ENCODE measurements at regions not wholly inside any gene's neighbourhood (a gene's known extent, or its start where the extent isn't known, plus 50 kb on each side); places are given as distances from the start of the nearest gene placed in this dataset.

- Histone ChIP-seq H4K5ac (ENCODE audit: insufficient read length, low read depth, low read length) (no peak overlapping the region), H3K27me3 (ENCODE audit: insufficient read depth, low read length) (no peaks in the 10 kb centered on the region), H2AFZ (ENCODE audit: low read length) (no peak overlapping the region), H3K79me2 (ENCODE audit: insufficient read depth, low read length) (no peaks in the 10 kb centered on the region), H4K20me1 (ENCODE audit: control insufficient read depth, insufficient read depth, insufficient read length) (no peaks in the 10 kb centered on the region), H3K27ac (ENCODE audit: insufficient read length, low read depth, low read length) (no peak overlapping the region), H3K4me2 (ENCODE audit: insufficient read depth, insufficient read length, low read length) (no peak overlapping the region), H3K4me1 (ENCODE audit: insufficient read depth, low read length) (no peaks in the 10 kb centered on the region), H2BK15ac (ENCODE audit: low read depth, low read length) (no peak overlapping the region), H4K8ac (replicated peaks; ENCODE audit: insufficient read length, low read depth, low read length) (no peak overlapping the region), H3K23me2 (ENCODE audit: insufficient read length, low read depth, low read length, poor library complexity, severe bottlenecking) (no peaks in the 10 kb centered on the region), H3K4ac (ENCODE audit: low read depth, low read length) (no peak overlapping the region), H3K23ac (ENCODE audit: insufficient read length, low read depth, low read length) (no peak overlapping the region), H3T11ph (ENCODE audit: low read length) (no peak overlapping the region), H3K9ac (ENCODE audit: extremely low read depth, insufficient read length, low read length) (no peak overlapping the region), H2AK5ac (ENCODE audit: insufficient read length, low read length) (no peak overlapping the region), H4K91ac (ENCODE audit: insufficient read length, low read depth, low read length) (no peak overlapping the region), H3K56ac (ENCODE audit: insufficient read length, low read depth, low read length) (no peak overlapping the region), H2BK120ac (ENCODE audit: low read depth, low read length, poor library complexity, severe bottlenecking) (no peak overlapping the region), H2BK5ac (ENCODE audit: insufficient read length, low read length) (no peak overlapping the region), H3K79me1 (ENCODE audit: insufficient read depth, low read depth, low read length, poor library complexity, severe bottlenecking) (no peaks in the 10 kb centered on the region), H2BK12ac (ENCODE audit: insufficient read length, low read depth, low read length) (no peak overlapping the region), H3K14ac (ENCODE audit: insufficient read depth, low read length) (no peak overlapping the region), H3K18ac (ENCODE audit: insufficient read length, low read depth, low read length) (no peak overlapping the region), H2BK20ac (ENCODE audit: low read depth, low read length, poor library complexity, severe bottlenecking) (no peak overlapping the region), H3K9me3 (ENCODE audit: control insufficient read depth, low read depth, low read length) (no peaks in the 10 kb centered on the region)
- Mint-ChIP-seq H3K36me3 (ENCODE audit: insufficient read depth in 1 of 3, low read depth in 3 of 3) (peaks cover 0 to 4% (median 0%) of the 10 kb centered on the region in 3 experiments; a peak in 2 of 7 replicates), H3K4me3 (no peak overlapping the region), H3K4me1 (peaks cover 14% of the 10 kb centered on the region in 2 experiments), H3K27me3 (ENCODE audit: low read depth) (peaks cover 3% of the 10 kb centered on the region), H3K27ac (no peak overlapping the region), H3K9me3 (peaks cover 0 to 6% of the 10 kb centered on the region in 2 experiments; a peak in 4 of 5 replicates)
- DNase-seq, result no peak
- TF ChIP-seq CTCF (conservative IDR thresholded peaks at IDR 0.05), result peak; percentile 17; the same call in 2 of the 3 replicates
- no CpG with 5 or more reads among the region's 3 CpGs for WGBS (ENCODE audit: extremely low coverage, insufficient read length, low lambda C conversion rate)
These were observed 791.7 kb downstream of the AACS start for GRCh38 chr12:125856896-125857295.

Data from H9 (cell line).